ENCODE measurements at regions not wholly inside any gene's neighbourhood (a gene's known extent, or its start where the extent isn't known, plus 50 kb on each side); places are given as distances from the start of the nearest gene placed in this dataset.

DNA sequence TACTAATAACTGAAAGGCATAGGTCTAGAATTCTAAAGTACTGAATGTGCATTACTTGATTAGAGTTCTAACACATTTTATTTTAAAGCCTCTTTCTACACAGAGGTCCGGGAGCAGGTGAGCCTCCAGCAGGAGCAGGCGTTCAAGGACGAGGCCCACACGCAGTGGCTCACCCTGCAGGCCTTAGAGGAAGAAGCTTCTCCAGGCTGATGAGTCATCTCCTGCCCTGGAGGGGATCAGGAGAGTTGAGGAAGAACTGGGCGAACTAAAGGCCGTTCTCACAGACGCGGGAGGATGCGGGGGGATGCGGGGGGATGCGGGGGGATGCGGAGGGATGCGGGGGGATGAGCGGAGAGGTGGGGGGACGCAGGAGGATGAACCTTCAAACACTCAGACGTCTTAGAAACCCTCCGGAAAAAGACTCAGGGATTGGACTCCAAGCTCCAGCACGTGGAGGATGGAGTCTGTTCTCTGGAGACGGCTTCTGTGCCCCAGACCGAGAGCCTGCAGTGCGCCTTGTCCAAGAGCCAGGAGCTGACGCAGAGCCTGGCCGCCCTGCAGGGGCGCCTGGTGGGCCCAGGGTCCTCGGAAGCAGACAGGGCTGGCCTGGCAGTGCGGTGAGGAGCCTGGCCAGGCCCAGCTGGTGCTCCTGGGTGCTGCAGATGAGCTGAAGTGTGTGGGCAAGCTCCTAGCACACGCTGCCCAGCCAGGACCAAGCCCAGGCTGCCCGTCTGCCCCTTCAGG lies 433.7 kb upstream of the TPK1 start:
- DNase-seq (ENCODE audit: low spot score) = no peak

DNA sequence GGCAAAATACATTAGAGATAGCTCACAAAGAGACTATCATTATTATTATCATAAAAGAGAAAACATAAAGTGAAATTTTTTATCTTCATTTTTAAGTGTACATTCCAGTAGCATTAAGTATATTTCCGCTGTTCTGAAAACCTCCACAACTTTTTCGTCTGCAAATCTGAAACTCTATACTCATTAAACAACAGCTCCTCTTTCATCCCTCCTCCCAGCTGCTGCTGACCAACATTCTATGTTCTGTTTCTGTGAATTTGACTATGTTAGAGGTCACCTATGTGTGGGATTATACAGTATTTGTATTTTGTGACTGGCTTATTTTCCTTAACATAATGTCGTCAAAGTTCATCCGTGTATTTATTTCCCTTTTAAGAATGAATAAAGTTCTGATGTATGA lies 429.3 kb upstream of the TPK1 start:
- no peak for DNase-seq (ENCODE audit: low spot score)

DNA sequence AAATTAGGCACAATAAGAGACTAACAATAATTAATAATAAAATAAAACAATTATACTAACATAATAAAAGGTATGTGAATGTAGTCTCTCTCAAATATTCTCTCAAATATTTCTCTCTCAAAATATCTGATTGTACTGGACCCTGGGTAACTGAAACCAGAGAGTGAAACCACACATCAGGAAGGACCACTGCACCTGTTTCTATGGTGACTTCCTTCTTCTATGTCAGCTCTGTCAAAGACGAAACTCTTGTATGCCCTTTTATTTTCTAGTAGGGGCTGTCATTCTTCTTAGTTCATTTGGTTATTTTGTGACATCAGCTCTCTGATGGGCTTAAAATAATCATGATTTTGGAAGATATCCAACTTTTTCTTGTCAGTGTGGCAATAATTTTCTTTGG lies 428.0 kb upstream of the TPK1 start:
- DNase-seq (ENCODE audit: low spot score) = no peak

DNA sequence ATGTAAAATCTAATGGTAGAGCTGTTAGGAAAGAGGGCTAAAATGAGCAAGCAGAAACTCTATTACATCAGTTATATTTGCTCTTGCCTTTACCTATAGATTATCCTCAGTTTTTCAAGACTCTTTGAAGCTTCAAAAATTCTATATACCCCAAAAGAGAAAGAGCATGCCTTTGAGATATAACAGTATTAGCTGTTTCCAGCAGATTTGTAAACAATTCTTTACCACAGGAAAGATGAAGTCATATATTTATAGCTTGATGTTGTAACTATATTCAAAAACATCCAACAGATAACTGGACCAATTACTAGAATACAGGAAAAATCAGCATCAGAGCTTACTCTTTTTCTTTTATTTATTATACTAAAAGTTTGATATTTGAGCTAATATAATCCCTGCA lies 416.2 kb upstream of the TPK1 start:
- DNase-seq (ENCODE audit: low spot score) = no peak

DNA sequence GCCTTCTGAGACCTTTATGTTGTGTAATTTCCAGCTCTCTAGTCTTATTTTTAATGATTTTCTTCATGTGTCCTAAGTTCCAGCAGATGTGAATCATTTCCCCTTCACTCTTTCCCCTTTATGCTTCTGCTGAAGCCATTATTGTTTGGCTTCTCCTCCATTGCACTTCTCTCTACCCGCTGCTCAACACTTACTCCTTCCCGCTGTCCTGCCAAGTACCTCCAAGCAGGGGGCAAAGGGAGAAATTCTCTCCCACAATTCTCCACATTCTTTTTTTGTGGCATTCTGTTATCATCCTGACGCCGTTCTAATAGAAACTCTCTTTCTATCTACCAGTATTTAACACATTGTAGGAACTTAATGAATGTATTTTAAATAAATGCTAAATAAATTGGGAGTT lies 388.9 kb upstream of the TPK1 start:
- no peak for DNase-seq (ENCODE audit: low spot score)

DNA sequence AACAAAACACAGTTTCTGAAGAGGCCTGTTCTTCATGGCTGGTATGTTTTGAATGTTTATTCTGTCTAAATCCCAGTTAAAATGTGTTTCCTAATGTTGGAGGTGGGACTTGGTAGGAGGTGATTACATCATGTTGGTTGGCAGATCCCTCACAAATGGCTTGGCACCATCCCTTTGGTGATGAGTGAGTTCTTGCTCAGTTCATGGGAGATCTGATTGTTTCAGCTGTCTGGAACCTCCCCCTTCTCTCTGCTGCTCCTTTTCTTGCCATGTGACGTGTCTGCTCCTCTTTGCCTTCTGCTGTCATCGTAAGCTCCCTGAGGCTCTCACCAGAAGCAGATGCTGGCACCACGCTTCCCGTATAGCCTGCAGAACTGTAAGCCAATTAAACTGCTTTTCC lies 383.6 kb upstream of the TPK1 start:
- no peak for DNase-seq (ENCODE audit: low spot score)

DNA sequence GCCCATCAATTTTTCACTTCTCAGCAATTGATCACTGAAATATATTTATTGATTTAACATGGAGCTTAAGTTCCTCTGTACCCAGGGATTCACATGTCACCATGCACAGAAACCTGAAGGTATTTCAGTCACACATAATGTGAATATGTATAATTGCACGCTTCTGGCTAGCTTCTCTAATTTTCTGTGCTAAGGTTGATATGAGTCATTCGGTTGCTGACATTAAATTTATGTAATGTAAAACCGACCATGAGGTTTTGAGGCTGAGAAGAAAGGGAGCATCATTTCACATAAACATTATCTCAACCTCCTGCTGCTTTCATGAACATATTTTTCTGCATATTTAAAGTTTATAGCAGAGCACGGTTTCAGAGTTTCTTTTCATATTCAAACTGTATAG lies 381.0 kb upstream of the TPK1 start:
- no peak for DNase-seq (ENCODE audit: low spot score)

DNA sequence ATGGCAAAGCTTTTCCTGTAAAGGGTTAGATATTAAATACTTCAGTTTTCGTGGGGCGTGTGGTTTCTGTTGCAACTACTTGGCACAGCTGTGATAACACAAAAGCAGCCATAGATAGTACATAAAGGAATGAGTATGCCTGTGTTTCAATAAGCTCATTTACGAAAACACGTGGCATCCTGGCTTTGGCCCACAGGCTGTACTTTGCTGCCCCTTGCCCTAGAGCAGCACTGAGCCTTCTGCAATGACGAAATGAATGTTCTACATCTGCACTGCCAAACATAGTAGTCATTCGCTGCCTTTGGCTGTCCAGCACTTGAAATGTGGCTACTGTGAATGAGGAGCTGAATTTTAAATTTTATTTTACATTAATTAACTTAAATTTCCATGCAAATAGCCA lies 376.2 kb upstream of the TPK1 start:
- DNase-seq (ENCODE audit: low spot score) = peak; percentile 33

DNA sequence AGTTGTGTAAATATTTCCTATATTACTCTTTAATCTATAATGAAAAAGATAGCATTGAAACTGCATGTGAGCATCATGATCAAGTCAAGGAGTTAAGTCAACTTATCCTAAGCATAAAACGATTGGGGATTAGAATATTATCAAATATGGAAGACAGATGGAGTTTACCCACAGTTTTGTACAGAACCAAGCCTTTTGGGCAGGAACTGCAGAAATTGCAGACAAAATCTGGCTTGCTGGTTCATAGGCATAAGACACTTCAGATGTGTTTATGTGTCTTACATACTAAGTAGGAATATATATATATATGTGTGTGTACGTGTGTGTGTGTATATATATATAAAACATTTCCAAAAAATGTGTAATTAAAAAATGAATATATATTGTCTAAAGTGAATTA lies 375.4 kb upstream of the TPK1 start:
- no peak for DNase-seq (ENCODE audit: low spot score)

DNA sequence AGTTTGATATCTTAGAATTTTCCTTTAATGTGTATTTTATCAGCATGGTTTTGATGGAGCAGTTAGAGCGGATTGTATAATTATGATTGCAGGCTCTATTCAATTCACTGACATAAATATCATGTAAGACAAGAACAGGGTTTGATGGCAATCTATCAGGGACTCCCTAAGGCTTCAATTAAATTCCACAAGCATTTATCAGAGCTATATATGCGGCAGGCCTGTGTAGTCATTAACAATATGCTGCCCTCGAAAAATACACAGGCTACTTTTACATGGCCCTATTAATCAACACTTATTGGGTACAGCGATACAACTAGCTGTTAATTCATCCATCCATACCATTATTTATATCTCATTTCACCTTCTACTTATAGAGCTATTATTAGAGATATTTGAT lies 358.1 kb upstream of the TPK1 start:
- DNase-seq (ENCODE audit: low spot score) = no peak

DNA sequence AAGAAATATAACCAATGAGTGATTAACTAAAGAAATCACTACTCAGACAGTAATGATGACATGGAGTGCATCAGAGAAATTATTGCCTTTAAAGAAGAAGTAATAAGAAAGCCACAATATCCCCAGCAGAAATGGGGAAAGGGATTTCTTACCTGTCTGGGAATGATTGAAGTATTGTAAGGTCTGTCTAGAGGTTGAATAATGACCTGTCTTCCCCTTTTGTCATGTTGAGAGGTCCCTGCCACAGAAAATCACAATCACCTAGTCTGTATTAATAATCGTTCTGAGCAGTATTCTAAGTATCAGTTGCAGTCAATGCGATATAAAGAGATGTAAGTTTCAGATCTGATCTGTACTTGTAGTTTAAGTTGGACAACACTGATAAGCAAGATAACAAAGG lies 349.1 kb upstream of the TPK1 start:
- DNase-seq (ENCODE audit: low spot score) = no peak

DNA sequence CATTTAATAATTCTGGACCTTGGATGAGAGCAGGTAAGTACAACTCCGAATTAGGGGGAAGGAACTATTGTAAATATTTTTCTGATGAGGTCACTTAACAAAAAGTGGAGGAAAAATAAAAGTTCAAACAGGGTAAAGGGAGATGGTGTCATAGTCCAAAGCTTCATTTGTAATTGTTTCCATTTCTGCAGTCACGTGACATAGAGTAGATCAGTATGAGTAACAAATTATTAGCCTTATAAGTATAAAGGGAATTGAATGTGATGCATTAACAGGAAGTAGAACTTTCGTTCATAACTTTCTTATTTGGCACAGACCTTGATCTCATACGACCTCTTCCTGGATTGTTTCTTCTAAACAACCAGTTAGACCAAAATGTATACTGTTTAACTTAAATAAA lies 347.2 kb upstream of the TPK1 start:
- no peak for DNase-seq (ENCODE audit: low spot score)

DNA sequence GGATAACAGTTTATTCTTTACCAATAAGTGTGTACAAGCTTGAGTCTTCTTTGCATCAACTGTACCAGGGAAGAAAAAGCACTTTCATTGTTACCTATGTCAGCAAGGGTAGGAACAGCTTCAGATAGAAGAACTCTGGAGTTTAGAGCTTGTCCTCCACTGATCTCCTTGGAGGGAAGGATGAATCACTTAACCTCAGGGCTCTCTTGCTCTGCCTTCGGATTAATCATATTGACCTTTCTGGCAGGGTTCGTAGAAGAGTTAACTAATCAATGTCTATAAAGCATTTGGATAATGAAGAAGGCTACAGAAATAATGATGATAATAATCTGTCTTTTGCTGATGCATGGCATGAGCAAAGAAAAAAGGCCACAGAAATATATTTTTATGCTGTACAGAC lies 339.5 kb upstream of the TPK1 start:
- no peak for DNase-seq (ENCODE audit: low spot score)

DNA sequence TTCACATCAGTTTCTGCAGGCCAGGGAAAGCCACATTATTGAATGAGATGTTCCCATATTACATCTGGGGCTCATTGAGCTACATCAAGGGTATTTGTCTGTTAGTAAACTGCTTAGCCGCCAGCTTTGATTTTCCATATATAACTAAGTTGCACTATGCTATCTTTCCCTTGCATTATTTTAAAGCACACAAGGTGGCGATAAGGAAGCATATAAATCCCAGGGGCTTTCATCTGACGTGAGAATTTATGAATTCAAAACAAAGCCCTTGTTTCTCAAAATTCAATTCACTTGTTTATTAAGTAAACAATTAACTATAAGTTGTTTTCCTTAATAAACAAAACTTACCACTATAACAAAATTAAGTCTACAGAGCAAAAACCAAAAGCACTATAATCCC lies 334.1 kb upstream of the TPK1 start:
- DNase-seq (ENCODE audit: low spot score) = no peak

DNA sequence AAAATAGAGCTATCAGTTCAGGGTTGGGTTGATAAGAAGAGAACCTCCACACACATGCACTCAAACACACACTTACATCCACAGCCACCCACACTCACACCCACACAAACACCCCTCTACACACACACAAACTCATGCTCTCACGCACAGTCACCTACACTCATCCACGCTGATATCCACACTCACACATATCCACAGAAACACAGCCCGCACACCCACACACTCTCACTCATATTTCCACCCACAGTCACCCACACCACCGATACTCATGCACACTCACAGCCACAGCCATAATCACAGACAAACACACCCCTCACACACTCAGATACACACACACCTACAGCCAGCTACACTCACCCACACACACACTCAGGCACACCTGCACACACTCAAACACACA lies 333.0 kb upstream of the TPK1 start:
- DNase-seq (ENCODE audit: low spot score) = no peak

DNA sequence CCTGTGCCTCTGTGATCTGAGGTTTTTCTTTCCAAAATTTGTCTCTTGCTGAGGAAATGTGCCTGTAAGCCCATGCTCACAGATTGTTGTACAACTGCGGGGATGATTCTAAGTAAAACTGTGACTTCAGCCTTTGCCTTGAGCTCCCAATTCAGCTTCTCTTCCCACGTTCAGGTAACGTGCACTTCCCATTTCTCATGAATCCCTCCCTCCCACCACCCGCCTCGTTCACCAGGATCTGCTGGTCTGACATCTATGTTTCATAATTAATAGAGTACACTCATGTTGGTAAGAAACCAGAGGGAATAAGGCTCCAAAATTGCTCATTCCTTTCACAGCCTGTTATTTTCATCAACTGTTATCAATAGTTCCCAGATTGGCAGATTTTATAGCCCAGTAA lies 332.6 kb upstream of the TPK1 start:
- no peak for DNase-seq (ENCODE audit: low spot score)

DNA sequence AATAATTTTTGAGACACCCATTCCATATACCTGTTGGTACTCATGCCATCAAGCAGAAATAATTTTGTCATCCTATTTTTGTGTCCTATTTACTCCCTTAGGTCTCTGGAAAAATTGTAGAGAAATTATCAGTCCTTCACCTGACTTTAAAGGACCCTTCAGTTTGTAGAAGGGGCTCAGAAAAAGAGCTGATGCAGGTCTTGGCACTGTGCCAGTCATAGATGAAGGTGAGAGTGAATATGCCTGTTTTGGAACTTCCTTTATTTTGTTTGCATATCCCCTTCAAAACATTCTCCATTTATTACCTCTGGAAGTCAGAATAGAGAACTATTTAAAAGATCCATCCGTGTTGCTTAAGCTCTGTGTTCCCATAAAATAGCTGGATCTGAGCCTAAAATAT lies 321.0 kb upstream of the TPK1 start:
- DNase-seq (ENCODE audit: low spot score) = no peak

DNA sequence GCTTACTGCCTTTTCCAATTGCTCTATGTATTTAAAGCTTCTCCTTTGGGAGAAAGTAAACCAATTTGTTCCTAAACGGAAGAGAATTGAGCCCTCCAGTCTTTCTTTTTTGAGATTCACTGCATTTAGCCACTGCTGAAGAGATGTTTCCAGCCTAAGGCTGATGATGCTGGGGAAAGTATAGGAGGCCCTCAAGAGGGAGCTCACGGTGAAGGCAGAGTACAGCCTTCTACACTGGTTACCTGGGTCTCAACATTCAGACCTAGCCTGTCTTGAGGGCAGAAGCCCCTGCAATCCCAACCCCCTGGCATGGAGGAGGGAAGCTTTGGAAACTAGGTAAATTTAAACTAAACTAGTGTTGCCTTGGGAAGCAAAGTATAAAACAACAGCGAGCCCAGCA lies 316.7 kb upstream of the TPK1 start:
- DNase-seq (ENCODE audit: low spot score) = no peak

DNA sequence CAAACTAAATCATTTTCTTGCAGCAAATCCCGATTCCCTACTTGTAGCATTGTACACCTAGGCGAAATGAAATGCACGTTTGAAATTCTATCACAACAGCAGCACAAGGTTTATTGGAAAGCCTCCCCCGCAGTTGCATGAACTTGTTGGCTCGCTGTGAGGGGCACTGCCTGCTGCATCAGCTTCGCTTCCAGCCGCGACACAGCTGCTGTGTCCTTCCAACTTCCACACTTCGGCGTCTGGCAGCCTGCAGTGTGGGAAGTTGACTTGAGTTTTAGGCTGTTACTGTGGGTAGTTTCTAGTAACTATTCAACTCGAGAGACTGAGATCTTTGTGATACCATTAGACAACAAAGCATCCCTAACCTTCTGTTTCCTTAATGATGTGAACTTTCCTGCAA lies 315.8 kb upstream of the TPK1 start:
- DNase-seq (ENCODE audit: low spot score) = no peak

DNA sequence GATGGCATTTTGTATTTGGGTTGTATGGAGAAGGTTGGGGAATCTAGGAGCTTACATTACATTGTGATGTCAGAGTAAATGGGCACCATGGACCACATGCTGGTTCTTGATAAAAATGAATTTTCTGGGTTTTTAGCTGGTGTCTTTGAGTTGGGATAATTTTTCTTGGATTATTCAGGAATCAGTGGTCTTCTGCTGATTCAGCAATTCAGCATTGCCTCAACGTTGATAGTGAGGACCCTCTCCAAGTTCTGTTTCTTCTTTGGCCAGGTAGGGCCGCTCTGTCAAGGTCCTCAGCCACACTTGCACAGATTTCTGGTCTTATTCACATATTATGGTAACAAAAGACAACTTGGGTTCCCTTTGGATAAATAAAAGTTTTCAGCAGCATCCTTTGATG lies 312.0 kb upstream of the TPK1 start:
- DNase-seq (ENCODE audit: low spot score) = no peak

DNA sequence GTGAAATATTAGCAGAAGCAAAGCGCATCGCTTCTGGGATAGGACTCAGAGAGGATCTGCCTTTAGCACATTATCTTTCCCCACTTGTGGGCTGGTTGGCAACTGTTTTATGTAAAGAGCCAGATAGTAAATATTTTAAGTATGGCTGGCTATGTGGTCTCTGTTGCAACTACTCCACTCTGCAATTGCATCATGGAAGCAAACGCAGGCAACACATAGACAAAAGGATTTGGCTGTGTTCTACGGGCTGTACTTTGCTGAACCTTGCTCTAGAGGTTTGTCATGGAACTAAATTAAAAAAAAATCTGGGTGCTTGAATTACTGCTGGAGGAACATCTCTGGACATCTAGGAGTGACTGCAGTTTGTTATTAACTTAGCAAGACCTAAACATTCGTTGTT lies 307.8 kb upstream of the TPK1 start:
- DNase-seq (ENCODE audit: low spot score) = no peak

DNA sequence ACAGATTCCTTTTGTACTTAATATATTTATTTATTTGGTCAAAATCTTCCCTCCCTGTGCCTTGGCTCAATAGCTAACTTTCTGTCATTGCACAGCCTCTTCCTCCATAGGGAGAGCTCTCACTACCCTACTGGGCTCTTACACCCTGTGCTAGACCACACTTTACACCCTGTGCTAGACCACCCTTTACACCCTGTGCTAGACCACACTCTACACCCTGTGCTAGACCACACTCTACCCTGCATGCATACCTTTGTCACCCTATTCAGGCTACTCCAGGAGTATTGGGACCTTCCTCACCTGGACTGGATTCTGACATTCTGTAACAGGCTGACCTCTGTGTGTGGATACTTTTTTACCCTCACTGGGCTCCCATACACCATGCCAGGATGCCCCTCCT lies 298.5 kb upstream of the TPK1 start:
- DNase-seq (ENCODE audit: low spot score) = no peak

DNA sequence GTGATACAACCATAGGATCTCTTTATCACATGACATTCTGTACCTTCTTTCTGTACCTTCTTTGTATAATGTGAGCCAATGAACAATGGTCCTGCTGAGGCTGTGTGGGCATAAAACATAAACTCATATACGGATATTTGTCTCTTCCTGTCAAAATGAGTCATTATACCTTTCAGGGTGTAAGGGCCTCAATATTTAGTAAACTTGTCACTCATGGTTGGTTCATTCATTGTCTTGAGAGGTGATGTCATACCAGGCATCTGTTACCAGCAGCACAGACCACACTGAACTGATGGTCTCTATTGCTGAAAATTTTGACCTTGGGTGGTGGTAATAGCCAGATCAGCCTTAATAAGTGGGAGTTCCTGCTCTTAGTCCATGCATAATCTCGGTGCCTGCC lies 287.6 kb upstream of the TPK1 start:
- no peak for DNase-seq (ENCODE audit: low spot score)

DNA sequence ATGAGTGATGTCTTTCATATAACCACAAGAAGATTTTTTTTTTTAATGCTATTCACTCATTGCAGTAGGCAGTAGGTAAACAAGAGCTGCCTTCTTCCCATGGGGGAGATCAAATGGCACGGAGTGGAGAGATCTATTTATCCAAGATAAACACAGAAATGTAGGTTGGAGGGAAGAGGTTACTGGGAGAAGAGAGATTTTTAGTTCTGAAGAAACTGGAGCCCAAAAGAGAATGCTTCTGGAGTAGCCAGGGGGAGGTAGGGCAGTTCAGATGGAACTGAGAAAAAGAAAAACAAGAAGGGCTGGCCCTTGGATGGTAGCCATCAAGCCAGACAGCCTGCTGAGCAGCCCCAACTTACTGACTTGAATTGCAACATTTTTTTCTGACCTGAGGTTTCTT lies 270.1 kb upstream of the TPK1 start:
- DNase-seq (ENCODE audit: low spot score) = no peak

DNA sequence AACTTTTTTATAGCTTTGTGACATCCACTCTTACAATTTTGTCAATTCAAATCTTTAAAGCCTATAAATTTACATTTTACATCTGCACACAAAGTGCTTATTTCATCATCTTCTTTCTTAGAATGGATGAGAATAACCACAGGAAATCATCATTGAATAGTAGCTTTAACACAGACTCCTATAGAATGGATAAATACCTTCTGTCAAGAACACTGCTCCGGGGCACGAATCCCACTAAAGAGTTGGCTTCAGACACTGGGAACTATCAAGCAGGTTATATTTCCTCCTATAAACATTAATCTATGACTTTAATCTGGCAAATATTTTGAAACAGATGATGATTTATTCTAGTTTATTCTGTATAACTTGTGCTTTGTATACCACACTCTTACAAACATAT lies 269.7 kb upstream of the TPK1 start:
- DNase-seq (ENCODE audit: low spot score) = no peak
